GM23248 (cell line): ENCODE measurements at regions not wholly inside any gene's neighbourhood (a gene's known extent, or its start where the extent isn't known, plus 50 kb on each side); places are given as distances from the start of the nearest gene placed in this dataset.
A peak's percentile ranks its signal among the peaks of the same experiment; 100 is the strongest.

Experiments
- DNase-seq: peaks from one replicate; pipeline ENCODE4 v3.0.0-alpha.2; 2015
- H2AFZ ChIP-seq: fragments of 200-600 bp; sonication (generic); 2 replicates; pipeline ENCODE4 v1.6.1; 2016; ENCODE audit warnings: antibody characterized with exemption
- H3F3A ChIP-seq: fragments of 200-600 bp; sonication (generic); 2 replicates; pipeline ENCODE4 v1.6.1; 2016; ENCODE audit warnings: mild to moderate bottlenecking, antibody characterized with exemption, mixed run types; ENCODE audit not compliant: insufficient read depth
- H3K27ac ChIP-seq: fragments of 200-600 bp; sonication (generic); 2 replicates; pipeline ENCODE4 v1.5.1; 2016; ENCODE audit warnings: mild to moderate bottlenecking
- H3K27me3 ChIP-seq: fragments of 200-600 bp; sonication (generic); replicated peaks from 2 replicates; pipeline ENCODE4 v1.6.1; 2016; ENCODE audit warnings: mild to moderate bottlenecking; ENCODE audit not compliant: insufficient read depth
- H3K36me3 ChIP-seq: fragments of 200-600 bp; sonication (generic); 2 replicates; pipeline ENCODE4 v1.6.1; 2016; ENCODE audit warnings: low read depth, mild to moderate bottlenecking
- H3K4me1 ChIP-seq: fragments of 200-600 bp; sonication (generic); 2 replicates; pipeline ENCODE4 v1.6.1; 2016; ENCODE audit warnings: mild to moderate bottlenecking; ENCODE audit not compliant: insufficient read depth
- H3K4me2 ChIP-seq: fragments of 200-600 bp; sonication (generic); one replicate; pipeline ENCODE4 v1.6.1; 2016; ENCODE audit warnings: mild to moderate bottlenecking; ENCODE audit not compliant: unreplicated experiment
- H3K4me3 ChIP-seq: fragments of 200-600 bp; sonication (generic); 2 replicates; pipeline ENCODE4 v1.5.1; 2016; ENCODE audit warnings: mild to moderate bottlenecking
- H3K79me2 ChIP-seq: fragments of 200-600 bp; sonication (generic); 2 replicates; pipeline ENCODE4 v1.6.1; 2016; ENCODE audit warnings: mild to moderate bottlenecking; ENCODE audit not compliant: insufficient read depth
- H3K9ac ChIP-seq: fragments of 200-600 bp; sonication (generic); 2 replicates; pipeline ENCODE4 v1.6.1; 2016; ENCODE audit warnings: mild to moderate bottlenecking
- H3K9me2 ChIP-seq: fragments of 200-600 bp; sonication (generic); 2 replicates; pipeline ENCODE4 v1.6.1; 2016; ENCODE audit warnings: mixed run types, mild to moderate bottlenecking, moderate library complexity; ENCODE audit not compliant: insufficient read depth
- H3K9me3 ChIP-seq: fragments of 200-600 bp; sonication (generic); one replicate; pipeline ENCODE4 v1.6.1; 2017; ENCODE audit warnings: low read depth
- H4K20me1 ChIP-seq: fragments of 200-600 bp; sonication (generic); 2 replicates; pipeline ENCODE4 v1.6.0; 2016; ENCODE audit not compliant: insufficient read depth
- EZH2 ChIP-seq: fragments of 200-600 bp; sonication (generic); IDR thresholded peaks from 2 replicates; pipeline ENCODE4 v1.6.1; 2018; ENCODE audit warnings: antibody characterized with exemption, mild to moderate bottlenecking; ENCODE audit not compliant: insufficient read depth, poor library complexity, severe bottlenecking
- EZH2phosphoT487 ChIP-seq: fragments of 200-600 bp; sonication (generic); IDR thresholded peaks from 2 replicates; pipeline ENCODE4 v1.6.1; 2018; ENCODE audit warnings: antibody characterized with exemption, moderate library complexity, mild to moderate bottlenecking, low read depth; ENCODE audit not compliant: insufficient read depth
- WGBS, 2 experiments: methylation state at CpG; one replicate each; pipeline ENCODE4 v1.1.6; 2015 to 2017; ENCODE audit warnings: low lambda C conversion rate in 2 of 2, low coverage in 1 of 2; ENCODE audit errors: missing lambda C conversion rate in 2 of 2; 5-methylcytosine and 5-hydroxymethylcytosine counted together
- in situ Hi-C: fragments of 300-500 bp; cut with MboI; formaldehyde crosslinking; loops from 2 replicates; pipeline ENCODE4 v1.15.0; 2020

DNA sequence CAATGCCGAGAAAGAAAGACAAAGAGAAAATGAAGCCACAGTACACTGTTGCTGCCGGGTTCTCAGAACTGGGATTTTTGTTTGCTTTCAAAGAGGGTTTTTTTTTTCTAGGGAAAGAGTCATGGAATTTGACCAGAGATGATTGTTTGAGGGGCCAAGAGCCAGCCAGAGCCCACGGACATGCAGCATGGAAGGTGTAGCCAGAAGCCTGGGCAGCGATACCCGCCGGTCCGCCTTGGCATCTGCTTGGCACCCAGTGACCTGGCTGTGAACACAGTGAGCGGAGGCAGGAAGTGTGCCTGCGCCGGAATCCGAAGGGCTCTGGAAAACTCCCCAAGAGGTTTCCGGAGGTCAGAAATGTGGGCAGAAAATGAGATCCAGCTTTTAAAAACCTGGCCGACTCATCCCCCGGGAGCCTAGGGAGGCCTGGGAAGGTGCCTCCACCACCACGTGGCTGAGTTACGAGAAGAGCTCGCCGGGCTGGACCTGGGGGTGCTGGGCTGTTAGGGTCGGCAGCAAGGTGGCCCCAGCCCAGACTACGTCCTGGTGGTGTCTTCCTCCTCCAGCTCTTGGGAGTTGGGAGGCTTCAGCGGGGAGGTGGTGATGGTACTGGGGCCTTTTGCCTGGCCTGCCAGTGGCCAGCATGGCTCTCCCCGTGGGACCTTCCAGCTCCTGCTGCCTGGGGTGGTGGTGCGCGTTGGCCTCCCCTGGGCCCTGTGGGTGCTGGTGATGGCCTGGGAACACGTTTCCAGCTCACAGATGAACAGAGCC, 61.6 kb upstream of the PPARA start:
- DNase-seq, result peak; percentile 91
- peak overlapping the region; percentile 99 for H3K27ac ChIP-seq

DNA sequence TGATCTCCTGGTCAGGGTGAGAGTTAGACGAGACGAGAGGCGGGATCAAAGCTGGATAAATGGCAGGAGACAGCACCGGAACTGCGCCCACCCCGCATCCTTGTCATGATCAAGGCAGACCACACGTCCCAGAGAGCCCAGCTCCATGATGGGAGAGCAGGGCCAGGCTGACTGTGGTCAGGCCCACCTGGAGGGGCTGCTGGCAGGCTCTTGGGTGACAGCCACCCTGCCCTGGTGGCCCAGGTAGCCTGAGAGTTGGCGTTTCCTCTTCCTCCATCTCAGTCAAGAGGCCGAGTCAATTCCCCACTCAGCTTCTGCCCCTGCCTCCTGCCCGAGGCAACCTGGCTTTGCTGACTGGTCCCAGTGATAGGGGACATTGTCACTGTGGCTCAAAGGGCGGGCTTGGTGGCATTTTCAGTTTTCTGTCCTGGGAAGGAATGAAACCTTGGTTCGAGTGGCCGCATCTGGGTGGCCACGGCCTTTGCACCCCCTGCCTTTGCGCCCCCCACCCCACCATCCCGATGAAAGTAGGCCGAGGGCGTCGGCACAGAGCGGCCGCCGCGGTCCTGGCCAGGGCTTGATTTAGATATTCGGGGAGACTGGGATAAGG, 60.8 kb upstream of the PPARA start:
- H3K27ac ChIP-seq, result peak overlapping the region; percentile 99
- TF ChIP-seq EZH2 (no peak), EZH2phosphoT487 (no peak)
- peaks cover 81% of the 10 kb centered on the region for H3F3A ChIP-seq
- peak overlapping the region; percentile 99 for H3K9ac ChIP-seq
- H3K4me2 ChIP-seq, result peak overlapping the region; percentile 96
- peak overlapping the region; percentile 97 for H3K4me3 ChIP-seq
- peaks cover 100% of the 10 kb centered on the region for H3K79me2 ChIP-seq
- in situ Hi-C loops, result loop anchor here (10.0 kb wide), 1 partner anchor 85 kb away; no protein-coding TSS in a partner anchor
- no peaks in the 10 kb centered on the region for H3K9me2 ChIP-seq
- no peak overlapping the region for H2AFZ ChIP-seq
- H3K9me3 ChIP-seq, result no peaks in the 10 kb centered on the region
- no peaks in the 10 kb centered on the region; the same call in 1 of the 2 replicates for H4K20me1 ChIP-seq
- H3K4me1 ChIP-seq, result peaks cover 75% of the 10 kb centered on the region
- H3K36me3 ChIP-seq, result peaks cover 33% of the 10 kb centered on the region; the same call in 1 of the 2 replicates
- no peaks in the 10 kb centered on the region for H3K27me3 ChIP-seq
- WGBS, 2 experiments, result 17 to 21% methylated on average over 22 to 24 of the region's 24 CpGs
- no peak for DNase-seq

More for the DNA sequence above, 61.6 kb upstream of the PPARA start:
- TF ChIP-seq EZH2phosphoT487 (no peak), EZH2 (no peak)
- Histone ChIP-seq H3K27me3 (no peaks in the 10 kb centered on the region), H3K4me2 (peak overlapping the region; percentile 96), H3K9ac (peak overlapping the region; percentile 99), H3F3A (peaks cover 82% of the 10 kb centered on the region), H3K9me2 (no peaks in the 10 kb centered on the region), H2AFZ (no peak overlapping the region), H3K4me3 (peak overlapping the region; percentile 97), H3K79me2 (peaks cover 100% of the 10 kb centered on the region), H3K9me3 (no peaks in the 10 kb centered on the region), H3K36me3 (peaks cover 41% of the 10 kb centered on the region; the same call in 1 of the 2 replicates), H4K20me1 (no peaks in the 10 kb centered on the region; the same call in 1 of the 2 replicates), H3K4me1 (peaks cover 75% of the 10 kb centered on the region)
- in situ Hi-C loops, result loop anchor here (10.0 kb wide), 1 partner anchor 84 kb away; no protein-coding TSS in a partner anchor
- 3 to 4% methylated on average over 25 of the region's 25 CpGs for WGBS, 2 experiments

DNA sequence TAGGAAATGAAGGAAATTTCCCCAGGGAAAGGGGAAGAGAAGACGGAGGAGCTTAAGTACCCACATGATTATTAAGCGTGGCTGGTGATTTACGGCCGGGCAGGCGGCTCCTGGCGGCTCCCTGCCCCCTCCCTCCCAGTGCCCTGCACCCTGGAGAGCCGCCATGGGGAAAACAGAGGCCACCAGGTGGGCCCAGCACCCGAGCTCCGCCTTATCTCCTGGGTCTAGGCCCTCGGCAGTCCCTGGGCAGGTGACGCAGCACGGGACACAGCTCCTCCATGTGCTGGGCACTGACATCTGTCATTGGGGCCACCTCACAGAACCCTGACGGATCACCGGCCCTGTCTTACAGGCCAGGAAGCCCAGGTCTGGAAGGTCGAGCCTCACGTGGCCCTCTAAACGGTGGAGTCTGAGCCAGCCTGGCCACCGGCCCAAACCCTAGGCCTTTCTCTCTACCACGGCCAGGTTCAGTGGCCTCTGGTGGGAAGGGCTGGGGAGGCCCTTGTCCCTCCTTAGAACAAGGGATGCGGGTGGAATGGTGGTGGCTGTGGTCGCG, 60.2 kb upstream of the PPARA start:
- Histone ChIP-seq H3K9ac (peak overlapping the region; percentile 99), H3K4me3 (peak overlapping the region; percentile 97), H4K20me1 (no peaks in the 10 kb centered on the region; the same call in 1 of the 2 replicates), H3K27ac (peak overlapping the region; percentile 99), H3K27me3 (no peaks in the 10 kb centered on the region), H3K79me2 (peaks cover 100% of the 10 kb centered on the region), H3K4me1 (peaks cover 74% of the 10 kb centered on the region), H3K9me2 (no peaks in the 10 kb centered on the region), H3K36me3 (peaks cover 31% of the 10 kb centered on the region; the same call in 1 of the 2 replicates), H3K4me2 (peak overlapping the region; percentile 96), H2AFZ (no peak overlapping the region), H3K9me3 (no peaks in the 10 kb centered on the region), H3F3A (peaks cover 80% of the 10 kb centered on the region)
- in situ Hi-C loops, result no loop called here
- TF ChIP-seq EZH2, result no peak
- TF ChIP-seq EZH2phosphoT487, result no peak
- 6 to 16% methylated on average over 16 to 18 of the region's 22 CpGs for WGBS, 2 experiments
- peak; percentile 69 for DNase-seq

DNA sequence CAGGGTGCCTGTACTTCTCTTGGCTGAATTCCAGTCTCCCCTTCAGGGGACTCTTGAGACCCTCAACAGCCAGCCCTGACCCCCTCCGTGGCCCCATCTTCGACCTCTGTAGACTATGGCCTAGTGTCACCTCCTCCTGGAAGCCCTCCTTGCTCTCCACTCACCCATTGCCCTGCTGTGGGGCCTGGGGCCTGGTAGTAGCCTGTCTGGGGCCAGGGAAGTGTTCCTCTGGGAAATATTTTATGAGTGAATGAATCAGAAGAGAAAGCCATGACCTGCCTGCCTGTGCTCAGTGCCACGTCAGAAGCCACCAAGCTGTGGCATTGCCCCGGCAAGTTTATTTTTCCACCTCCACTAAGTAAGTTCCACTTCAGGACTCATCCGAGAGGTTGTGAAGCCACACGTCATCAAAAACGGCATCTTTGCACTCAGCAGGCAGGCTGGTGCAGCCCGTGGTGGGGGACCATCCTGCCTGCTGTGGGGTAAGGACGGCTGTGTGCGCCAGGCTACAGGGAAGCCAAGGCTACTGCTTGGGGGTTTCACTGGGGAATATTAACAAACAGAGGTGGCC, 59.6 kb upstream of the PPARA start:
- in situ Hi-C loops, result no loop called here
- H3K9ac ChIP-seq, result peak overlapping the region; percentile 99
- H2AFZ ChIP-seq, result no peak overlapping the region
- TF ChIP-seq EZH2phosphoT487 (no peak), EZH2 (no peak)
- peaks cover 74% of the 10 kb centered on the region for H3K4me1 ChIP-seq
- no peaks in the 10 kb centered on the region for H3K9me2 ChIP-seq
- peak overlapping the region; percentile 97 for H3K4me3 ChIP-seq
- H3K36me3 ChIP-seq, result peaks cover 31% of the 10 kb centered on the region; the same call in 1 of the 2 replicates
- H3K4me2 ChIP-seq, result peak overlapping the region; percentile 96
- 19 to 21% methylated on average over 10 of the region's 10 CpGs for WGBS, 2 experiments
- H3K27ac ChIP-seq, result peak overlapping the region; percentile 99
- H3F3A ChIP-seq, result peaks cover 75% of the 10 kb centered on the region
- H4K20me1 ChIP-seq, result no peaks in the 10 kb centered on the region; the same call in 1 of the 2 replicates
- H3K79me2 ChIP-seq, result peaks cover 100% of the 10 kb centered on the region
- DNase-seq, result peak; percentile 95
- H3K27me3 ChIP-seq, result no peaks in the 10 kb centered on the region
- H3K9me3 ChIP-seq, result no peaks in the 10 kb centered on the region
